PC-9 (cell line): ENCODE measurements at regions not wholly inside any gene's neighbourhood (a gene's known extent, or its start where the extent isn't known, plus 50 kb on each side); places are given as distances from the start of the nearest gene placed in this dataset.
"Not testable (repeated sequence)": the region's sequence is repeated elsewhere in the genome, so short reads cannot be mapped to it uniquely, and the experiment has no call there.

ENCODE experiments used
- BruUV-seq: library from RNA; stranded (reverse); fragments of 400-500 nt; replicated peaks from 2 replicates; lab custom pipeline; 2021; lab: Mats Ljungman, UMichigan
- CTCF ChIA-PET: fragments of 300-600 bp; sonication (Branson Sonifier 250); formaldehyde crosslinking; loops from one replicate; lab custom pipeline; 2022; ENCODE audit warnings: antibody characterized with exemption; lab: Charles Lee
- POLR2A ChIA-PET: fragments of 300-600 bp; sonication (Branson Sonifier 250); formaldehyde crosslinking; loops from one replicate; lab custom pipeline; 2022; ENCODE audit warnings: antibody characterized with exemption; ENCODE audit not compliant: unreplicated experiment; lab: Charles Lee
- DNase-seq, 2 experiments: peaks; one replicate each; pipeline versions ENCODE4 v3.0.0 to v3.0.0-alpha.2; 2015 to 2022; ENCODE audit warnings: mixed read lengths in 1 of 2
- H2AFZ ChIP-seq: fragments of 200-600 bp; sonication (generic); 2 replicates; pipeline ENCODE4 v1.8.1; 2017; ENCODE audit warnings: antibody characterized with exemption
- H3F3A ChIP-seq: fragments of 200-600 bp; sonication (generic); 2 replicates; pipeline ENCODE4 v1.8.1; 2017; ENCODE audit warnings: antibody characterized with exemption, mild to moderate bottlenecking, low read depth; ENCODE audit not compliant: insufficient read depth
- H3K27ac ChIP-seq: fragments of 200-600 bp; sonication (generic); 2 replicates; pipeline ENCODE4 v1.6.1; 2016; ENCODE audit warnings: mixed run types
- H3K27me3 ChIP-seq: fragments of 200-600 bp; sonication (generic); 2 replicates; pipeline ENCODE4 v1.6.1; 2016; ENCODE audit warnings: low read depth, mixed run types; ENCODE audit not compliant: insufficient read depth
- H3K36me3 ChIP-seq: fragments of 200-600 bp; sonication (generic); 2 replicates; pipeline ENCODE4 v1.6.1; 2016; ENCODE audit warnings: low read depth, mixed run types
- H3K4me1 ChIP-seq: fragments of 200-600 bp; sonication (generic); replicated peaks from 2 replicates; pipeline ENCODE4 v1.6.1; 2016; ENCODE audit warnings: mixed run types; ENCODE audit not compliant: insufficient read depth
- H3K4me2 ChIP-seq: fragments of 200-600 bp; sonication (generic); 2 replicates; pipeline ENCODE4 v1.6.1; 2017; ENCODE audit warnings: mixed run types
- H3K4me3 ChIP-seq: fragments of 200-600 bp; sonication (generic); 2 replicates; pipeline ENCODE4 v1.6.1; 2016; ENCODE audit warnings: mixed run types
- H3K79me2 ChIP-seq: fragments of 200-600 bp; sonication (generic); 2 replicates; pipeline ENCODE4 v1.6.1; 2017; ENCODE audit warnings: low read depth, mixed run types
- H3K9me2 ChIP-seq: fragments of 200-600 bp; sonication (generic); 2 replicates; pipeline ENCODE4 v1.8.1; 2017; ENCODE audit warnings: mild to moderate bottlenecking; ENCODE audit not compliant: insufficient read depth
- H3K9me3 ChIP-seq: fragments of 200-600 bp; sonication (generic); 2 replicates; pipeline ENCODE4 v1.8.1; 2016; ENCODE audit warnings: low read depth; ENCODE audit not compliant: insufficient read depth
- H4K20me1 ChIP-seq: fragments of 200-600 bp; sonication (generic); 2 replicates; pipeline ENCODE4 v1.8.1; 2017; ENCODE audit not compliant: insufficient read depth
- CTCF ChIP-seq: fragments of 200-600 bp; sonication (generic); conservative IDR thresholded peaks from 2 replicates; pipeline ENCODE4 v1.6.1; 2017; ENCODE audit warnings: mixed run types, antibody characterized with exemption, mild to moderate bottlenecking, moderate library complexity
- EZH2 ChIP-seq: fragments of 200-600 bp; sonication (generic); IDR thresholded peaks from 2 replicates; pipeline ENCODE4 v1.8.0; 2017; ENCODE audit warnings: antibody characterized with exemption, low read depth
- intact Hi-C: fragments of 100-400 bp; cut with micrococcal nuclease; formaldehyde crosslinking; loops from one replicate; pipeline ENCODE4 v1.10.0; 2022; ENCODE audit not compliant: unreplicated experiment

GRCh38 chrX:1126738-1127137 lies 85.7 kb downstream of the CRLF2 start:
- Histone ChIP-seq H3K27me3 (peaks cover 37% of the 10 kb centered on the region), H3F3A (peaks cover 11% of the 10 kb centered on the region), H3K4me2 (no peak overlapping the region), H3K9me3 (no peaks in the 10 kb centered on the region), H4K20me1 (no peaks in the 10 kb centered on the region), H3K79me2 (no peaks in the 10 kb centered on the region), H2AFZ (no peak overlapping the region), H3K4me1 (no peaks in the 10 kb centered on the region), H3K27ac (no peak overlapping the region), H3K4me3 (no peak overlapping the region), H3K36me3 (no peaks in the 10 kb centered on the region), H3K9me2 (no peaks in the 10 kb centered on the region)
- POLR2A ChIA-PET, result no interaction called here
- intact Hi-C loops, result no loop called here
- no peak for TF ChIP-seq CTCF
- TF ChIP-seq EZH2, result no peak
- DNase-seq, result no peak
- CTCF ChIA-PET, result no interaction called here
- BruUV-seq, result no TSS peak

- H3K4me1 ChIP-seq, result no peaks in the 10 kb centered on the region
- no peaks in the 10 kb centered on the region for H3K9me3 ChIP-seq
- ChIA-PET POLR2A (no interaction called here), CTCF (no interaction called here)
- no peaks in the 10 kb centered on the region for H3K36me3 ChIP-seq
- H3K9me2 ChIP-seq, result no peaks in the 10 kb centered on the region
- H3K4me2 ChIP-seq, result no peak overlapping the region
- H4K20me1 ChIP-seq, result no peaks in the 10 kb centered on the region
- peaks cover 7% of the 10 kb centered on the region for H3F3A ChIP-seq
- H3K27me3 ChIP-seq, result peaks cover 25% of the 10 kb centered on the region
- H2AFZ ChIP-seq, result no peak overlapping the region
- no peaks in the 10 kb centered on the region for H3K79me2 ChIP-seq
- H3K27ac ChIP-seq, result no peak overlapping the region
- BruUV-seq, result no TSS peak
- TF ChIP-seq EZH2 (no peak), CTCF (no peak)
- DNase-seq, result no peak
- intact Hi-C loops, result no loop called here
- no peak overlapping the region for H3K4me3 ChIP-seq
These were observed 87.9 kb downstream of the CRLF2 start for GRCh38 chrX:1124531-1124930.

- H3K9me3 ChIP-seq, H3K79me2 ChIP-seq, intact Hi-C loops, POLR2A ChIA-PET, H3K27ac ChIP-seq, H3K36me3 ChIP-seq, H2AFZ ChIP-seq, DNase-seq, H3F3A ChIP-seq, H3K9me2 ChIP-seq, H3K4me3 ChIP-seq, H3K4me2 ChIP-seq, H4K20me1 ChIP-seq, BruUV-seq, CTCF ChIA-PET, H3K4me1 ChIP-seq: not testable (repeated sequence)
- peaks cover 25% of the 10 kb centered on the region for H3K27me3 ChIP-seq
These were observed 89.6 kb downstream of the CRLF2 start for GRCh38 chrX:1122851-1123250.

- Histone ChIP-seq H2AFZ (no peak overlapping the region), H3K79me2 (no peaks in the 10 kb centered on the region), H3F3A (no peaks in the 10 kb centered on the region; the same call in 1 of the 2 replicates), H3K4me2 (no peak overlapping the region), H3K9me3 (no peaks in the 10 kb centered on the region), H3K4me3 (no peak overlapping the region), H3K4me1 (no peaks in the 10 kb centered on the region), H3K27me3 (peaks cover 25% of the 10 kb centered on the region), H3K9me2 (no peaks in the 10 kb centered on the region), H3K36me3 (no peaks in the 10 kb centered on the region), H3K27ac (no peak overlapping the region), H4K20me1 (no peaks in the 10 kb centered on the region)
- POLR2A ChIA-PET, result no interaction called here
- CTCF ChIA-PET, result no interaction called here
- no TSS peak for BruUV-seq
- no peak for DNase-seq
- TF ChIP-seq EZH2 (no peak), CTCF (no peak)
- intact Hi-C loops, result no loop called here
These were observed 93.2 kb downstream of the CRLF2 start for GRCh38 chrX:1119275-1119674.
